ENCODE measurements at regions not wholly inside any gene's neighbourhood (a gene's known extent, or its start where the extent isn't known, plus 50 kb on each side); places are given as distances from the start of the nearest gene placed in this dataset.

- WGBS: 94% methylated on average over 3 of the region's 3 CpGs
- no peak overlapping the region for H3K4me3 ChIP-seq (ENCODE audit: low read length in 2 of 2)
- H3K9me3 ChIP-seq (ENCODE audit: control insufficient read depth in 2 of 2, insufficient read depth in 1 of 2, low read length in 1 of 2): no peaks in the 10 kb centered on the region
- no peaks in the 10 kb centered on the region for H3K27me3 ChIP-seq (ENCODE audit: control insufficient read depth in 2 of 2, insufficient read depth in 1 of 2, low read length in 1 of 2)
- H3K36me3 ChIP-seq (ENCODE audit: control insufficient read depth in 2 of 2, insufficient read depth in 2 of 2, low read length in 1 of 2): no peaks in the 10 kb centered on the region
- no peaks in the 10 kb centered on the region for H3K4me1 ChIP-seq (ENCODE audit: control insufficient read depth in 2 of 2, insufficient read depth in 2 of 2, low read length in 2 of 2)
- no peak overlapping the region for H3K27ac ChIP-seq (ENCODE audit: low read depth in 1 of 2, low read length in 1 of 2)
- DNase-seq (ENCODE audit: low read depth in 6 of 9, low spot score in 9 of 9): no peak
These were observed 60.3 kb upstream of the NTF3 start for GRCh38 chr12:5371631-5372030.

- no peaks in the 10 kb centered on the region for H3K27me3 ChIP-seq (ENCODE audit: control insufficient read depth in 2 of 2, insufficient read depth in 1 of 2, low read length in 1 of 2)
These were observed 57.2 kb upstream of the NTF3 start for GRCh38 chr12:5374713-5375112.

GRCh38 chr12:5375547-5376295 is 56.2 kb upstream of the NTF3 start:
- no peak overlapping the region for H3K27ac ChIP-seq (ENCODE audit: low read depth in 1 of 2, low read length in 1 of 2)

More at GRCh38 chr12:5374713-5375112, 57.2 kb upstream of the NTF3 start:
- DNase-seq (ENCODE audit: low read depth in 6 of 9, low spot score in 9 of 9): no peak
- Histone ChIP-seq H3K4me3 (ENCODE audit: low read length in 2 of 2) (no peak overlapping the region), H3K27ac (ENCODE audit: low read depth in 1 of 2, low read length in 1 of 2) (no peak overlapping the region), H3K9me3 (ENCODE audit: control insufficient read depth in 2 of 2, insufficient read depth in 1 of 2, low read length in 1 of 2) (no peaks in the 10 kb centered on the region), H3K36me3 (ENCODE audit: control insufficient read depth in 2 of 2, insufficient read depth in 2 of 2, low read length in 1 of 2) (no peaks in the 10 kb centered on the region), H3K4me1 (ENCODE audit: control insufficient read depth in 2 of 2, insufficient read depth in 2 of 2, low read length in 2 of 2) (no peaks in the 10 kb centered on the region)
- 98% methylated on average over 1 of the region's 1 CpG for WGBS

GRCh38 chr12:5376591-5377207 is 55.2 kb upstream of the NTF3 start:
- no peak for DNase-seq (ENCODE audit: low read depth in 6 of 9, low spot score in 9 of 9)
- H3K4me3 ChIP-seq (ENCODE audit: low read length in 2 of 2): no peak overlapping the region
- WGBS: 60% methylated on average over 5 of the region's 5 CpGs

More at GRCh38 chr12:5375547-5376295, 56.2 kb upstream of the NTF3 start:
- 70% methylated on average over 5 of the region's 5 CpGs for WGBS
- Histone ChIP-seq H3K4me1 (ENCODE audit: control insufficient read depth in 2 of 2, insufficient read depth in 2 of 2, low read length in 2 of 2) (no peaks in the 10 kb centered on the region), H3K4me3 (ENCODE audit: low read length in 2 of 2) (no peak overlapping the region), H3K9me3 (ENCODE audit: control insufficient read depth in 2 of 2, insufficient read depth in 1 of 2, low read length in 1 of 2) (no peaks in the 10 kb centered on the region), H3K36me3 (ENCODE audit: control insufficient read depth in 2 of 2, insufficient read depth in 2 of 2, low read length in 1 of 2) (no peaks in the 10 kb centered on the region), H3K27me3 (ENCODE audit: control insufficient read depth in 2 of 2, insufficient read depth in 1 of 2, low read length in 1 of 2) (no peaks in the 10 kb centered on the region)
- DNase-seq (ENCODE audit: low read depth in 6 of 9, low spot score in 9 of 9): no peak

GRCh38 chr12:5377997-5378592 is 53.8 kb upstream of the NTF3 start:
- 90% methylated on average over 12 of the region's 12 CpGs for WGBS
- no peak for DNase-seq (ENCODE audit: low read depth in 6 of 9, low spot score in 9 of 9)
- H3K4me3 ChIP-seq (ENCODE audit: low read length in 2 of 2): no peak overlapping the region
- no peak overlapping the region for H3K27ac ChIP-seq (ENCODE audit: low read depth in 1 of 2, low read length in 1 of 2)
- H3K36me3 ChIP-seq (ENCODE audit: control insufficient read depth in 2 of 2, insufficient read depth in 2 of 2, low read length in 1 of 2): no peaks in the 10 kb centered on the region
- no peaks in the 10 kb centered on the region for H3K9me3 ChIP-seq (ENCODE audit: control insufficient read depth in 2 of 2, insufficient read depth in 1 of 2, low read length in 1 of 2)
- H3K4me1 ChIP-seq (ENCODE audit: control insufficient read depth in 2 of 2, insufficient read depth in 2 of 2, low read length in 2 of 2): no peaks in the 10 kb centered on the region
- no peaks in the 10 kb centered on the region for H3K27me3 ChIP-seq (ENCODE audit: control insufficient read depth in 2 of 2, insufficient read depth in 1 of 2, low read length in 1 of 2)

More at GRCh38 chr12:5376591-5377207, 55.2 kb upstream of the NTF3 start:
- Histone ChIP-seq H3K27ac (ENCODE audit: low read depth in 1 of 2, low read length in 1 of 2) (no peak overlapping the region), H3K27me3 (ENCODE audit: control insufficient read depth in 2 of 2, insufficient read depth in 1 of 2, low read length in 1 of 2) (no peaks in the 10 kb centered on the region), H3K36me3 (ENCODE audit: control insufficient read depth in 2 of 2, insufficient read depth in 2 of 2, low read length in 1 of 2) (no peaks in the 10 kb centered on the region), H3K9me3 (ENCODE audit: control insufficient read depth in 2 of 2, insufficient read depth in 1 of 2, low read length in 1 of 2) (no peaks in the 10 kb centered on the region), H3K4me1 (ENCODE audit: control insufficient read depth in 2 of 2, insufficient read depth in 2 of 2, low read length in 2 of 2) (no peaks in the 10 kb centered on the region)

GRCh38 chr12:5379749-5380496 is 52.0 kb upstream of the NTF3 start:
- no peaks in the 10 kb centered on the region for H3K27me3 ChIP-seq (ENCODE audit: control insufficient read depth in 2 of 2, insufficient read depth in 1 of 2, low read length in 1 of 2)
- no peaks in the 10 kb centered on the region for H3K36me3 ChIP-seq (ENCODE audit: control insufficient read depth in 2 of 2, insufficient read depth in 2 of 2, low read length in 1 of 2)
- 85% methylated on average over 10 of the region's 10 CpGs for WGBS
- H3K4me3 ChIP-seq (ENCODE audit: low read length in 2 of 2): no peak overlapping the region
- no peaks in the 10 kb centered on the region for H3K9me3 ChIP-seq (ENCODE audit: control insufficient read depth in 2 of 2, insufficient read depth in 1 of 2, low read length in 1 of 2)
- no peaks in the 10 kb centered on the region for H3K4me1 ChIP-seq (ENCODE audit: control insufficient read depth in 2 of 2, insufficient read depth in 2 of 2, low read length in 2 of 2)
- no peak overlapping the region for H3K27ac ChIP-seq (ENCODE audit: low read depth in 1 of 2, low read length in 1 of 2)
- DNase-seq (ENCODE audit: low read depth in 6 of 9, low spot score in 9 of 9): no peak

Data from thymus (tissue), 11 donors.